HepG2 (cell line): ENCODE measurements at regions not wholly inside any gene's neighbourhood (a gene's known extent, or its start where the extent isn't known, plus 50 kb on each side); places are given as distances from the start of the nearest gene placed in this dataset.

Source experiments
- ATAC-seq: fragments of 200-7000 bp; cut with Tn5 transposase; 3 replicates; pipeline ENCODE4 v1.9.1; 2020; ENCODE audit warnings: mild to moderate bottlenecking, moderate library complexity
- BruUV-seq: library from RNA; stranded (reverse); fragments of 400-500 nt; replicated peaks from 2 replicates; lab custom pipeline; 2021; lab: Mats Ljungman, UMichigan
- CTCF ChIA-PET: fragments of 300-600 bp; formaldehyde crosslinking; extraction: SDS; loops from one replicate; lab custom pipeline; 2021; ENCODE audit warnings: low total read pairs, inconsistent platforms, low intra/inter-chr PET ratio; lab: Yijun Ruan, JAX
- POLR2A ChIA-PET: fragments of 350-600 bp; sonication (Branson Sonifier 250); formaldehyde crosslinking; loops from one replicate; lab custom pipeline; 2020; ENCODE audit warnings: antibody characterized with exemption, inconsistent platforms; lab: Yijun Ruan, JAX
- DNase-seq: peaks from one replicate; pipeline ENCODE4 v3.0.0-alpha.2; 2015; ENCODE audit warnings: low spot score
- FAIRE-seq: peaks from 3 replicates; lab custom pipeline; 2011; peaks lifted over from hg19 to GRCh38; lab: Jason Lieb, UNC
- H2AFZ ChIP-seq: one replicate; pipeline ENCODE4 v1.6.1; 2011; ENCODE audit warnings: low read length, inconsistent platforms
- H3K27ac ChIP-seq: fragments of 300-600 bp; 3 replicates; pipeline ENCODE4 v1.8.0; 2011; ENCODE audit warnings: mixed run types, mild to moderate bottlenecking, mixed read lengths, low read length, inconsistent platforms; ENCODE audit not compliant: insufficient read depth; ENCODE audit errors: extremely low read length
- H3K27me3 ChIP-seq, 2 experiments: fragments of 200-600 bp in 1 of 2; 2 replicates in 1 of 2; 3 replicates in 1 of 2; pipeline versions ENCODE4 v1.6.0 to v1.8.0; 2011; ENCODE audit warnings: low read length in 2 of 2, mild to moderate bottlenecking in 2 of 2, moderate library complexity in 2 of 2, inconsistent platforms in 1 of 2; ENCODE audit not compliant: insufficient read depth in 2 of 2, control insufficient read depth in 1 of 2
- H3K36me3 ChIP-seq, 2 experiments: fragments of 200-600 bp in 1 of 2; replicated peaks in 1 of 2; 2 replicates in 1 of 2; 3 replicates in 1 of 2; pipeline versions ENCODE4 v1.5.1 to v1.8.0; 2011; ENCODE audit warnings: low read length in 2 of 2, inconsistent platforms in 1 of 2; ENCODE audit not compliant: insufficient read depth in 2 of 2, control insufficient read depth in 1 of 2
- H3K4me1 ChIP-seq: 2 replicates; pipeline ENCODE4 v1.5.1; 2012; ENCODE audit warnings: low read length, inconsistent platforms; ENCODE audit not compliant: insufficient read depth
- H3K4me2 ChIP-seq: 2 replicates; pipeline ENCODE4 v1.6.0; 2011; ENCODE audit warnings: low read depth, low read length, inconsistent platforms
- H3K4me3 ChIP-seq, 3 experiments: fragments of 200-600 bp in 1 of 3; sonication (generic), shearing (Covaris generic) in 1 of 3; replicated peaks in 1 of 3; 2 replicates each; pipeline ENCODE4 v1.5.1; 2011 to 2016; ENCODE audit warnings: low read length in 3 of 3, inconsistent platforms in 2 of 3, low read depth in 2 of 3, mild to moderate bottlenecking in 2 of 3, control low read depth in 1 of 3, mixed read lengths in 1 of 3; ENCODE audit not compliant: insufficient read depth in 1 of 3
- H3K79me2 ChIP-seq: one replicate; pipeline ENCODE4 v1.6.1; 2011; ENCODE audit warnings: low read length, inconsistent platforms; ENCODE audit not compliant: insufficient read depth
- H3K9ac ChIP-seq: 2 replicates; pipeline ENCODE4 v1.6.0; 2011; ENCODE audit warnings: mild to moderate bottlenecking, low read depth, low read length, inconsistent platforms; ENCODE audit not compliant: insufficient read depth
- H3K9me3 ChIP-seq: 2 replicates; pipeline ENCODE4 v1.5.1; 2012; ENCODE audit warnings: mild to moderate bottlenecking, low read length
- H4K20me1 ChIP-seq: 2 replicates; pipeline ENCODE4 v1.6.0; 2011; ENCODE audit warnings: inconsistent platforms, mild to moderate bottlenecking, low read length, moderate library complexity; ENCODE audit not compliant: insufficient read depth
- FOXP1 ChIP-seq, 2 experiments: fragments of 450-650 bp in 1 of 2; IDR thresholded peaks; 2 replicates each; pipeline ENCODE4 v1.6.1; 2017 to 2018; ENCODE audit warnings: antibody characterized with exemption in 1 of 2
- KAT8 ChIP-seq: IDR thresholded peaks from 2 replicates; pipeline ENCODE4 v1.6.1; 2016; ENCODE audit warnings: missing genetic modification reagents, missing compliant biosample characterization
- MBD4 ChIP-seq: IDR thresholded peaks from 2 replicates; pipeline ENCODE4 v1.6.1; 2012; ENCODE audit warnings: low read length, inconsistent platforms, borderline replicate concordance
- NCOA1 ChIP-seq: sonication (generic); formaldehyde crosslinking; IDR thresholded peaks from 2 replicates; pipeline ENCODE4 v1.9.0; 2021; ENCODE audit warnings: missing genetic modification reagents
- NFRKB ChIP-seq: fragments of 450-650 bp; IDR thresholded peaks from 2 replicates; pipeline ENCODE4 v1.6.1; 2017
- NKX3-1 ChIP-seq: sonication (generic); formaldehyde crosslinking; IDR thresholded peaks from 2 replicates; pipeline ENCODE4 v1.5.0; 2020; ENCODE audit warnings: missing genetic modification reagents
- PREB ChIP-seq: sonication (generic); formaldehyde crosslinking; IDR thresholded peaks from 2 replicates; pipeline ENCODE4 v1.4.0; 2020; ENCODE audit warnings: missing genetic modification reagents
- TFE3 ChIP-seq: IDR thresholded peaks from 2 replicates; pipeline ENCODE4 v1.6.1; 2016
- USF2 ChIP-seq, 2 experiments: sonication (generic) in 1 of 2; formaldehyde crosslinking in 1 of 2; IDR thresholded peaks; 2 replicates each; pipeline versions ENCODE4 v1.5.1 to v1.6.1; 2011 to 2020; ENCODE audit warnings: borderline replicate concordance in 1 of 2, low read depth in 1 of 2, low read length in 1 of 2, mild to moderate bottlenecking in 1 of 2, missing genetic modification reagents in 1 of 2, moderate library complexity in 1 of 2
- ZNF232 ChIP-seq: sonication (generic); formaldehyde crosslinking; IDR thresholded peaks from 2 replicates; pipeline ENCODE4 v1.4.0; 2020; ENCODE audit warnings: missing genetic modification reagents, borderline replicate concordance
- ZNF33B ChIP-seq: sonication (generic); formaldehyde crosslinking; IDR thresholded peaks from 2 replicates; pipeline ENCODE4 v1.5.1; 2020; ENCODE audit warnings: mild to moderate bottlenecking, missing genetic modification reagents
- ZNF501 ChIP-seq: sonication (generic); formaldehyde crosslinking; IDR thresholded peaks from 2 replicates; pipeline ENCODE4 v1.5.1; 2020; ENCODE audit warnings: mild to moderate bottlenecking, moderate library complexity, missing genetic modification reagents
- ZNF720 ChIP-seq: sonication (generic); formaldehyde crosslinking; IDR thresholded peaks from 2 replicates; pipeline ENCODE4 v1.4.0; 2020; ENCODE audit warnings: missing genetic modification reagents
- WGBS: methylation state at CpG from one replicate; pipeline ENCODE4 v1.1.6; 2017; ENCODE audit warnings: low lambda C conversion rate; 5-methylcytosine and 5-hydroxymethylcytosine counted together
- in situ Hi-C: cut with HindIII; loops from 2 replicates; pipeline ENCODE4 v1.10.0; 2017; ENCODE audit warnings: low pct_unique_long_range_greater_than_20kb; ENCODE audit not compliant: extremely low pct_ligation_motif_present
- intact Hi-C: fragments of 100-400 bp; cut with micrococcal nuclease; formaldehyde crosslinking; loops from one replicate; pipeline ENCODE4 v1.10.0; 2022; ENCODE audit not compliant: unreplicated experiment

DNA sequence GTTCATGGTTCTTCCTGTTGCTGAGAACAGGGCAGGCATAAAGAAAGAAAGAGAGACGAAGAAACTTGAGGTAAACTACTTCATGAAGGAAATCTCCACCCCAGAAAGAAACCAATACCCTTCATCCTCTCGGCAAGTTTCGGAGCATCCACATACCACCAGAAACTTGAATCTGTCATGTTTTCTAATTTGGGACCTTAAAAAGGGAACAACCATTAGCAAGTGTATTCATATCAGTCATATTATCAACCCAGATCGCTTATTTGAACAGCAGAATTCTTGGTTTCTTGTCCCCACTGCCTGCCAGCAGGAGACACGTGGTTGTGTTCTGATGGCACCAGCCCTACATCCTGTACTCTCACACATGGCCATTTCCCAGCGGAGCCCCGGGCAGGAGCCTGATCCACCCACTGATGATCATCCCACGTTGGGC is 53.2 kb upstream of the FZD7 start (continued):
- TF ChIP-seq USF2 (IDR thresholded peaks at IDR 0.05; ENCODE audit: low read depth, low read length) (no peak), USF2 (CRISPR knock-in tag; IDR thresholded peaks at IDR 0.05; ENCODE audit: borderline replicate concordance) (no peak), NKX3-1 (CRISPR knock-in tag) (no peak)

DNA sequence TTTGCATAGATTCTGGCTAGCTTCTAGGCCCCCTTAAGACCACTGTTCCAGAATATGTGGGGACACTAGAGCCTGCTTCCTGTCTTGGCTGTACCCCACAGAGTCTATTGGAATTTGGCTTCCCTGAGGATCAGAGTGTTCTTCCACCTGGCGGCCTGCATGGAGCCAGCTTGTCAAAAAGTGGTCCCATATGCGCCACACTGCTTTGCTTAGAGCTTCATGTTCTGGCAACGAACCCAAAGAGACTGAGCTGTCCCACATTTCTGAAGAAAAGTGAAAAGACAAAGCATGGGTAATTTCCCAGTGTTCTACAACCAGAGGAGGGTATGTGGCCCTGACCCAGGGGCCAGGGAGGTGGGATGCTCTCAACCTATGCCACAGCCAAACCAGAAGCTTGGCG is 52.7 kb upstream of the FZD7 start:
- POLR2A ChIA-PET = no interaction called here
- in situ Hi-C loops (no loop called here), intact Hi-C loops (no loop called here)
- no TSS peak for BruUV-seq
- Histone ChIP-seq H3K9me3 (no peaks in the 10 kb centered on the region), H3K4me3 (no peak overlapping the region), H3K4me2 (no peak overlapping the region), H2AFZ (no peak overlapping the region), H3K4me1 (peaks cover 29% of the 10 kb centered on the region), H3K27ac (no peak overlapping the region), H3K9ac (no peak overlapping the region), H3K79me2 (no peaks in the 10 kb centered on the region), H3K27me3 (no peaks in the 10 kb centered on the region; a peak in 2 of 5 replicates), H4K20me1 (no peaks in the 10 kb centered on the region), H3K36me3 (no peaks in the 10 kb centered on the region)
- 54% methylated on average over 4 of the region's 4 CpGs for WGBS
- no peak for DNase-seq
- TF ChIP-seq ZNF501 (CRISPR knock-in tag) (no peak), PREB (CRISPR knock-in tag) (no peak), KAT8 (no peak), ZNF33B (CRISPR knock-in tag) (no peak), MBD4 (no peak), TFE3 (CRISPR knock-in tag) (no peak), ZNF720 (CRISPR knock-in tag) (no peak), NCOA1 (CRISPR knock-in tag) (no peak), ZNF232 (no peak), FOXP1 (IDR thresholded peaks at IDR 0.05) (no peak), FOXP1 (CRISPR knock-in tag; IDR thresholded peaks at IDR 0.05) (no peak), NFRKB (no peak)
- FAIRE-seq = no peak
- CTCF ChIA-PET = no interaction called here
- no peak for ATAC-seq
